Caco-2 (cell line): ENCODE measurements at regions not wholly inside any gene's neighbourhood (a gene's known extent, or its start where the extent isn't known, plus 50 kb on each side); places are given as distances from the start of the nearest gene placed in this dataset.
A peak's percentile ranks its signal among the peaks of the same experiment; 100 is the strongest.

Experiments used
- BruUV-seq: library from RNA; stranded (reverse); fragments of 400-500 nt; replicated peaks from 2 replicates; lab custom pipeline; 2021; lab: Mats Ljungman, UMichigan
- CTCF ChIA-PET: fragments of 300-600 bp; sonication (Branson Sonifier 250); formaldehyde crosslinking; loops from one replicate; lab custom pipeline; 2022; ENCODE audit warnings: antibody characterized with exemption; lab: Charles Lee
- POLR2A ChIA-PET: fragments of 300-600 bp; sonication (Branson Sonifier 250); formaldehyde crosslinking; loops from one replicate; lab custom pipeline; 2022; ENCODE audit warnings: antibody characterized with exemption; lab: Charles Lee
- DNase-seq, 2 experiments: peaks; one replicate each; pipeline versions ENCODE4 v3.0.0 to v3.0.0-alpha.2; 2020 to 2022
- H3K27me3 ChIP-seq: replicated peaks from 2 replicates; pipeline ENCODE4 v1.6.0; 2011; ENCODE audit warnings: low read length; ENCODE audit not compliant: control insufficient read depth, insufficient read depth
- H3K36me3 ChIP-seq: 2 replicates; pipeline ENCODE4 v1.5.1; 2011; ENCODE audit warnings: low read length; ENCODE audit not compliant: control insufficient read depth, insufficient read depth
- H3K4me1 ChIP-seq: fragments of 250-450 bp; sonication (Bioruptor Pico); 2 replicates; pipeline ENCODE4 v1.5.1; 2020; ENCODE audit warnings: mild to moderate bottlenecking
- H3K4me3 ChIP-seq: 2 replicates; pipeline ENCODE4 v1.5.1; 2011; ENCODE audit warnings: low read depth, mild to moderate bottlenecking, control low read depth, low read length
- H3K9me3 ChIP-seq: fragments of 250-450 bp; sonication (Bioruptor Pico); 2 replicates; pipeline ENCODE4 v1.5.1; 2020; ENCODE audit warnings: mild to moderate bottlenecking, moderate library complexity
- H3K27ac Mint-ChIP-seq: one replicate; pipeline ENCODE4 v1.8.0; 2022; ENCODE audit warnings: mixed read lengths; ENCODE audit not compliant: unreplicated experiment
- H3K27me3 Mint-ChIP-seq: one replicate; pipeline ENCODE4 v1.8.0; 2022; ENCODE audit warnings: mixed read lengths; ENCODE audit not compliant: insufficient read depth, unreplicated experiment
- H3K36me3 Mint-ChIP-seq: one replicate; pipeline ENCODE4 v1.8.0; 2022; ENCODE audit warnings: mild to moderate bottlenecking, mixed read lengths; ENCODE audit not compliant: insufficient read depth, unreplicated experiment
- H3K4me1 Mint-ChIP-seq: one replicate; pipeline ENCODE4 v1.8.0; 2022; ENCODE audit warnings: low read depth, mixed read lengths; ENCODE audit not compliant: unreplicated experiment
- H3K4me3 Mint-ChIP-seq: one replicate; pipeline ENCODE4 v1.8.0; 2022; ENCODE audit warnings: mild to moderate bottlenecking, moderate library complexity, mixed read lengths; ENCODE audit not compliant: unreplicated experiment
- H3K9me3 Mint-ChIP-seq: one replicate; pipeline ENCODE4 v1.8.0; 2022; ENCODE audit warnings: mixed read lengths; ENCODE audit not compliant: unreplicated experiment
- CTCF ChIP-seq, 2 experiments: fragments of 200-600 bp in 1 of 2; IDR thresholded peaks; 1 replicate in 1 of 2; 2 replicates in 1 of 2; pipeline versions ENCODE4 v1.5.1 to v1.8.0; 2011 to 2022; ENCODE audit warnings: antibody characterized with exemption in 1 of 2, control low read depth in 1 of 2, inconsistent platforms in 1 of 2, low read depth in 1 of 2, low read length in 1 of 2, mild to moderate bottlenecking in 1 of 2, moderate library complexity in 1 of 2; ENCODE audit not compliant: insufficient read depth in 1 of 2, severe bottlenecking in 1 of 2, unreplicated experiment in 1 of 2
- intact Hi-C: fragments of 100-400 bp; cut with micrococcal nuclease; formaldehyde crosslinking; loops from one replicate; pipeline ENCODE4 v1.10.0; 2022; ENCODE audit not compliant: unreplicated experiment

- TF ChIP-seq CTCF (IDR thresholded peaks at IDR 0.05; ENCODE audit: insufficient read depth in 1 of 2, low read depth in 1 of 2, low read length in 1 of 2, severe bottlenecking in 1 of 2, unreplicated experiment in 1 of 2): no peak
- ChIA-PET POLR2A (no interaction called here), CTCF (no interaction called here)
- Mint-ChIP-seq H3K4me1 (no peaks in the 10 kb centered on the region), H3K4me3 (no peak overlapping the region), H3K27me3 (no peaks in the 10 kb centered on the region), H3K36me3 (no peaks in the 10 kb centered on the region), H3K27ac (no peak overlapping the region), H3K9me3 (peaks cover 12% of the 10 kb centered on the region)
- Histone ChIP-seq H3K36me3 (no peaks in the 10 kb centered on the region), H3K9me3 (no peaks in the 10 kb centered on the region), H3K4me1 (peaks cover 12% of the 10 kb centered on the region; the same call in 1 of the 2 replicates), H3K27me3 (no peaks in the 10 kb centered on the region), H3K4me3 (no peak overlapping the region)
- intact Hi-C loops: no loop called here
- no TSS peak for BruUV-seq
- no peak for DNase-seq
Measured at GRCh38 chr3:29207427-29207826, 73.4 kb upstream of the RBMS3 start.

GRCh38 chr3:29212789-29213433, 68.0 kb upstream of the RBMS3 start:
- H3K27ac Mint-ChIP-seq: peak overlapping the region; percentile 48

GRCh38 chr3:29214009-29214658, 66.7 kb upstream of the RBMS3 start:
- Mint-ChIP-seq H3K4me3 (no peak overlapping the region), H3K4me1 (no peaks in the 10 kb centered on the region), H3K36me3 (no peaks in the 10 kb centered on the region), H3K9me3 (no peaks in the 10 kb centered on the region), H3K27ac (no peak overlapping the region), H3K27me3 (no peaks in the 10 kb centered on the region)
- intact Hi-C loops: no loop called here
- ChIA-PET POLR2A (no interaction called here), CTCF (no interaction called here)
- H3K4me1 ChIP-seq: peaks cover 12% of the 10 kb centered on the region; the same call in 1 of the 2 replicates
- BruUV-seq: no TSS peak
- no peaks in the 10 kb centered on the region for H3K36me3 ChIP-seq
- no peaks in the 10 kb centered on the region for H3K9me3 ChIP-seq
- TF ChIP-seq CTCF (IDR thresholded peaks at IDR 0.05; ENCODE audit: insufficient read depth in 1 of 2, low read depth in 1 of 2, low read length in 1 of 2, severe bottlenecking in 1 of 2, unreplicated experiment in 1 of 2): no peak
- no peak overlapping the region for H3K4me3 ChIP-seq
- H3K27me3 ChIP-seq: no peaks in the 10 kb centered on the region
- DNase-seq: no peak

More at GRCh38 chr3:29212789-29213433, 68.0 kb upstream of the RBMS3 start:
- Histone ChIP-seq H3K27me3 (no peaks in the 10 kb centered on the region), H3K9me3 (no peaks in the 10 kb centered on the region), H3K36me3 (no peaks in the 10 kb centered on the region), H3K4me1 (peaks cover 12% of the 10 kb centered on the region; the same call in 1 of the 2 replicates), H3K4me3 (no peak overlapping the region)
- no peaks in the 10 kb centered on the region for H3K4me1 Mint-ChIP-seq
- DNase-seq: no peak
- no peak overlapping the region for H3K4me3 Mint-ChIP-seq
- no peaks in the 10 kb centered on the region for H3K36me3 Mint-ChIP-seq
- no peaks in the 10 kb centered on the region for H3K9me3 Mint-ChIP-seq
- POLR2A ChIA-PET: no interaction called here
- CTCF ChIA-PET: no interaction called here
- TF ChIP-seq CTCF (IDR thresholded peaks at IDR 0.05; ENCODE audit: insufficient read depth in 1 of 2, low read depth in 1 of 2, low read length in 1 of 2, severe bottlenecking in 1 of 2, unreplicated experiment in 1 of 2): no peak
- BruUV-seq: no TSS peak
- no peaks in the 10 kb centered on the region for H3K27me3 Mint-ChIP-seq
- intact Hi-C loops: no loop called here
